Activated CD4-positive, alpha-beta T cell treated with anti-CD3 and anti-CD28 coated beads, Interleukin-2, amount 50 U/mL, for 16 hours (primary cell): ENCODE measurements at regions not wholly inside any gene's neighbourhood (a gene's known extent, or its start where the extent isn't known, plus 50 kb on each side); places are given as distances from the start of the nearest gene placed in this dataset.
A peak's percentile ranks its signal among the peaks of the same experiment; 100 is the strongest.
"Not testable (repeated sequence)": the region's sequence is repeated elsewhere in the genome, so short reads cannot be mapped to it uniquely, and the experiment has no call there.

ENCODE experiments used
- DNase-seq: peaks from one replicate; pipeline ENCODE4 v3.0.0-alpha.2; 2020

DNA sequence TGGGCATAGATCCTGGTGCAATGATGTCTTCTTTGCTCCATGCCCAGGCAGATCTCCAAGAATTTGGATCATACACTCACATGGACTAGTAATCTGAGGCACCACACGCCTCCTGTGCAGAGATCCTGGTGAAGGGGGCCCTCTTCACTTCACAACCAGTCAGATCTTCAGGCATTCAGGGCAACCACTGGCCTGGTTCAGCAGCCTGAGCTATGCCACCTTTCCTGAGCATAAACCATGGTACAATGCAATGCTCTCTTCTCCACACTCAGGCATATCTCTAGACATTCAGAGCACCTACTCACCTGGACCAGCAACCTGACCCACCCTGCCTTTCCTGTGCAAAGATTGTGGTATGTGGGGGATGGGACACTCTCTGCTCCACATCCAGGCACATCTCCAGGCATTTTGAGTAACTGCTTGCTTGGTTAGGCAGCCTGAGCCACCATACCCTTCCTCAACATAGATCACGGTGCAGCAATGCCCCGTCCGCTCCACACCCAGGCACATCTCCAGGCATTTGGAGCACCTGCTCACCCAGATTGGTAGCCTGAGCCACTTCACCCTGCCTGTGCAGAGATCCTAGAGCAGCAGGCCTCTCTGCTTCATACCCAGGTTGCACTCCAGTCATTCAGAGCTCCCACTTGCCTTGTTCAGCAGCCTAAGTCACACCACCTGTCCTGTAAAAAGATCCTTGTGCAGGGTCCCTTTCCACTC is 532.2 kb upstream of the STEAP1 start:
- DNase-seq, result no peak

DNA sequence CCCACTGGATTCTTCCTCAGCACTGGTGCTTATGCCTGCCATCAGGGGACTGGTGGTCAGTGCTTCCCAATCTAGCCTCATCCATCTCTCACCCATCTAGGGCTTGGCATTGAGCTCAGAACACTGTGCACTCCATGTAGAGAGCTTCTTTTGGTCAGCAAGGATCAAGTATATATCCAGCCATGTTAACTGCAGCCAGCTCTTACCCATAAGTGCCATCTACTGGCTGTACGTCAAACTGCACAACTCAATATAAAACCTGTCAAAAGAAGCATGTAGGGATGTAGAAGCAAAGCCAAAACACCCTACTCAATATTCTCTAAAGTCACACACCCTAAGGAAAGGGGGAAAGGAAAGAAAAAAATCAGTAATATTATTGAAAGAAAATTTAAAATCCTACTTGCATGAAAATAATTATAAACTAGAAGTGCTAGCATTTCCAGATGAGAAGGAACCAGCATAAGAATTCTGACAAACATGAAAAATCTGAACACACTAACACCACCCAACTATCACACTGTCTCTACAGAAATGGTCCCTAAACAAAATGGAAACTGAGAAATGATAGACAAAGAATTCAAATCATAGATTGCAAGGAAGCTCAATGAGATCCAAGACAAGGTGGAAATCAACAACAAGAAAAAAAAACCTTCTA is 531.1 kb upstream of the STEAP1 start:
- DNase-seq, result peak; percentile 37

DNA sequence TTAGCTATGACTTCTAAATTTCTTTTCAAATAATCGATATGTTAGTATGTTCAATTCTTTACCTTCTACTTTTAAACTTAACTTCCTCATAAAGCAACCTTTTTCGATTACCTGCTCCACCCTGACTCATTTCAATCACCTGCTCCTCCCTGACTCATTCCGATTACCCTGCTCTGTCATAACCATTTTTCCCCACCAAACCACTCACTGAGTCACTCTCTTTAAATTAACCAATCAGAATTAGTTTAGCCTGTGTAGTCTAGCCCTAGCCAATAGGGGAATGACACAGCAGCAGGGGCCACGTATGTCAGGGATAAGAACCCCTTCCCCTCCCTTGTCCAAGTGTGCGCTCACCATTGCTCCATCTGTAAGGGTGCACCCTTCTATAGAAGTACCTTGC is 530.1 kb upstream of the STEAP1 start:
- peak; percentile 39 for DNase-seq

DNA sequence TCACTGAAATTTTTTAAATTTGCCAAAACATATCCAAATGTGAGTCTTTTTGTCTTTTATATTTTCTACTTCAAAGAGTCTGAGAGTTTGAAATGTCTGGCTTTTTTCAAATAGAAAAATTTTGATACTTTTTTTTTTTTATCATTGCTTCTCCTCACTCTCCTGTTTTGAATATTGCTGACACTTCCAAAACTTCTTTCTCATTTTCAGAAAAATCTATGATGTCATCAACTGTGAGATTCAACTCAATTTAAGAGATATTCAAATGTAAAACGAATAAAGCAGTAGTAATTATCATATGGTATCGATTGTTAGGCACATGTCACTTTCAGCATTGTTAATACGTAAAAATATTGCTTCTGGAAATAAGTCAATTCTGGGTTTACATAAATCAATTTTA is 505.8 kb upstream of the STEAP1 start:
- no peak for DNase-seq

DNA sequence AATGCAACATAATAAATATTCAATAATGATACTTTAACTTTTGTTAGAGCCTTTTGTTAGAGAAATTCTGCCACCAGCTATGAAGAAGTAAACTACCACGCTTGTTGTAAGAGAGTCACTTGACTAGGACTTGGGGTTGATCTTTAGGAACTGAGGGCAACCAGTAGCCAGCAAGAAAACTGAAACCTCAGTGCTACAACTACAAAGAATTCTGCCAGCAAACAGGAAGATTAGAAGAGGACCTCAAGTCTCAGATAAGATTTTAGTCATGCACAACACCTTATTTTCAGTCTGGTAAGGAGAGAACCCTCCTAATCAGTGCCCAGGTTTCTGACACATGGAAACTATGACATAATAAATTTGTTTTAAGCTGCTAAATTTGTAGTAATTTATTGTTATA is 498.3 kb upstream of the STEAP1 start:
- no peak for DNase-seq

DNA sequence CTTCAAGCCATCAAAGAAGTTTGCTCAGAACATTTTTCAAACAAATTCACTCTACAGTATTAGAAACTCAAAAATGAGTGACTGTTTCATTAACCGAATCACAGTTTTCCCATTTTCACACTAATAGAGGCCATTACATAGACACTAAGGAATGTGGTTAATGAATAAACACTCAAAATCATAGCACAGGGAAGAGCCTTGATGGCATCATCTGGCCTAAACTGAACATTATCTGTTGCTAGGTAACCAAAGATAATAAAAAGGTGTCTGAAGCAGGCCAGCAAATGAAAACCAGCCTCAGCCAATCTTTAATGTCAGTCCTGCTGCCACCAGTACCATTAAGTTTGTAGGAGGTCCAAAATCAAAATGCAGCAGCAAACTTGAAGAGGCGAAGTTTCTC is 492.4 kb upstream of the STEAP1 start:
- DNase-seq, result no peak

DNA sequence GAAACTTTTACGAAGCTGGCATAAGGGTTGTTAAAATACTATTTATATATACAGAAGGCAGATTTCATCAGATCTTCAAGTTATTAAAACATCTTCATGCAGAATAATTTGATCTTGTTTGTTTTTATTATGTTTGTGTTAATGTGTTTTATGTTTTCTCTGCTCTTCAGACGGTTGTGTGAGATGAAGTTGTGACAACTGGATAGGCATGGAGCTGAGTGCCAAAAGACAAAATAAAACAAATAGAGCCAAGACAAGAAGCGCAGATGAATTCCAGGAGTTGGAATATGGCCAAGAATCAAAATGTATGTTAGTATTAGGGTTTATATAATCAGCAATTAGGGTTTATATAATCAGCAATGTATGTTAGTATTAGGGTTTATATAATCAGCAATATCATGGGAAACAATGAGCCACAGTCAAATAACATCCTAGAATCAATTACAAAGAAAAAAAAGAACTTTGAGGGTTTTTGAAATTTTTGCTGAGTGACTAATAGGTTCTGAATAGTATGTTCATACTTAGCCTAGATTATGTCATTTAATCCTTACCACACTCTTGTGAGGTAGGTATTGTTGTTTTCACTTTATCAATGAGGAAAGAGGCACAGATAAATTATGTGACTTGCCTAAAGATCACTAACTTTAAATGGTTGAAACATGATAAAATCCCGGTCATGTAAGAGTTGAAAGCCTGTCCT is 488.0 kb upstream of the STEAP1 start:
- no peak for DNase-seq

DNA sequence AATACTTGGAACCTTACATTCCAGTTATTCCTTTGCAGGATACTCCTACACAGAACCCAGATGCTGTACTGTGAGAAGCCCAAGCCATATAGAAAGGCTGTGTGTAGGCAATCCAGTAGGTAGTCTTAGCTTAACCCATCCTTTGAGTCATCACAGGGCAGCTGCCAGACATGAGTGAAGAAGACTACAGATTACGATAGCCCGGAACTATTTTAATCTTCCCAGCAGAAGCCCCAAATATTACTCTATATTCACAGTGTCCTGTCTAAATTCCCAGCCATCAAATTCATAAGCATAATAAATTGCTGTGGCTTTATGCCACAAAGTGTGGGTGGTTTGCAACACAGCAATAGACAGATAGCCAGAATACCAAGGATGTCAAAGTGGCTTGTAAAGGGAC is 474.1 kb upstream of the STEAP1 start:
- DNase-seq, result no peak

DNA sequence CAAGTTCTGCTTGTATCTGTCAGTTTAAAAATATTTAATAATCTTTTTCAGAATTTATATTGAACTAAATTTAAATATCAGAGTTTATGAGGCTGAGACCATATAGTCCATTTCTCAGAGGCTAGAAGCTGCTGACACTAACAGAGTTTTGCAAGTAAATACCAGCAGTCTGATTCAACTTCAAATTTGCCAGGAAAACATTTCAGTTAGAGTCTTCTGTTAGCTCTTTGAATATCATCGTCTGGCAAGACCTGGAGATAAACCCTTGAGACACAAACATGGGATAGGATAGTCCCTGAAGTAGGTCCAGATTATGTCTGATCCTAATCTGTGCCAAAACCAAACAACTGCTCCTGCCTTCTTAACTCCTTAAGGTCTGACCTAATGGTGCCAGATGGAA is 472.8 kb upstream of the STEAP1 start:
- DNase-seq, result no peak

DNA sequence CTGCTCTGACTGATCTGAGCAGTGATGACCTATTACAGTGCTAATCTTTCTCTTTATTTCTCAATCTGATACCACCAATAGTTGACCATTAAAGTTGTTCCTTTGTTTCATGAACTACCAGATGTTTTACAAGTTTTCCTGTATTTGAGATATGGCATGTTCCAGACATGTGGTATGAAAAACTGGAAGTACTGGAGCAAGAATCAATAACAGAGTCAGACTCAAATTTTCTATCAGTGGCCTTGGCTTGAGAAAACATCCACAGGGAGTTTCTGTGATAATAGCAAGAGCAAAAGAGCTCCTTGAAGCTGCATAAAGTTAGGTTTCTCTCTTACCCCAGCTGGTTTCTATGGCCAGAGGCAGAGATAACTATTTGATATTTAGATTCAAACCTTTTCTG is 469.0 kb upstream of the STEAP1 start:
- no peak for DNase-seq

DNA sequence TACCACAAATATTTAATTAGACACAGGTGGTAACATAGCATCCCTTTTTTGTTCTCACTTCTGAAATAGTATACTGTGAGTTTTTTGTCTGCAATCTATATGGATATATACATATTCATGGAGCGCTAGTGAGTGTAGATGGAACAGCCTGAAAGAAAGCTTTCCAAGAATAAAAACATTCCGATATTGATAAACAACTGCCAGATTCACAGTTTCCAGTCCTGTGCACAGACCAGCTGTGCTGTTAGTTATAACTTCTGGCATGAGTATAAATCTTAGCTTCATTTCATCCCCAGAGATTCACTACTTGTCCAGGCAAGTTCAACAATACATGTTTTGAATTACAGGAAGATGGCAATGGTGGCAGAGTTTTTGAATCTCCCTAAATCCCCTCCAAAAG is 467.1 kb upstream of the STEAP1 start:
- no peak for DNase-seq

DNA sequence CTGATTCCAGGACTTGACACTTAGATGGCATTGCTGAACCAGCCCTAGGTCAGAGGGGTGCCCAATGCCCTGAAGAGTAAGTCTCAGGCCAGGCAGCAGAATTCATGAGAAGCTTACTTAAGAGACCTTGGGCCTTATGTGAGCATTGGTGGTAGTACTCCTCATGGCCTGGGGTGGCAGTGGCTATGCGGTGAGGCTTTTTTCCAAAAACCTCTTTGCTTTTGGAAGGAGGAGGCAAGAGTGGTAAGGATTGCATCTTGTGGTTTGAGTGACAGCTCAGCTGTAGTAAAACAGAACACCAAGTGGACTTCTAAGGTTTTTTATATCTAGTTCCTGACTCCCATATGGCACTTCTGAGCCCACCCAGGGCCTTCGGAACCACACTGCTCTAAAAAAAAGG is 459.0 kb upstream of the STEAP1 start:
- DNase-seq, result no peak

DNA sequence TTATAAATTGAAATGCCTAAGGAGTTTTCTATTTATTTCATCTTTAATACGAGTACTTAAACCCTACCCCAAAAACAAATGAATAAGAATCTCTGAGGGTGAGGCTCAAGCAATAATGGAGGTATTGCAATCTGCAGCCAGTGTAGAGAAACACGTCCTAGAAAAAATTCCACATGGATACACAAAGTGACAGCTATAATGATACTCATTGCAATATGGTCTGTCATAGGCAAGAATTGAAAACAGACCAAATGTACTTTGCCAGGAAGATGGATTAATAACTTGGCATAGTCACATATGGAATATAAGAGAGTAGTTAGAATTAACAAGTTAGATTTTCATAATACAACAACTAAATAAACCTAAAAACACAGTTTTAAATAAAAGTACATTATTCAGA is 440.1 kb upstream of the STEAP1 start:
- DNase-seq, result no peak

DNA sequence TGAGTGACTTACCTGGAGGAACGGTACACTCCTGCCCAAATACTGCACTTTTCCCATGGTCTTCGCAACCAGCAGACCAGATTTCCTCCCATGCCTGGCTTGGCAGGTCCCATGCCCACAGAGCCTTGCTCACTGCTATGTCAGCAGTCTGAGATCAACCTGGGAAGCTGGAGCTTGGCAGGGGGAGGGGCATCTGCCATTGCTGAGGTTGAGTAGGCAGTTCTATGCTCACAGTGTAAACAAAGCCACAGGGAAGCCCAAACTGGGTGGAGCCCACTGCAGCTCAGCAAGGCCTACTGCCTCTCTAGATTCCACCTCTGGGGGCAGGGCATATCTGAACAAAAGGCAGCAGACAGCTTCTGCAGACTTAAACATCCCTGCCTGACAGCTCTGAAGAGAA is 435.3 kb upstream of the STEAP1 start:
- DNase-seq, result not testable (repeated sequence)

DNA sequence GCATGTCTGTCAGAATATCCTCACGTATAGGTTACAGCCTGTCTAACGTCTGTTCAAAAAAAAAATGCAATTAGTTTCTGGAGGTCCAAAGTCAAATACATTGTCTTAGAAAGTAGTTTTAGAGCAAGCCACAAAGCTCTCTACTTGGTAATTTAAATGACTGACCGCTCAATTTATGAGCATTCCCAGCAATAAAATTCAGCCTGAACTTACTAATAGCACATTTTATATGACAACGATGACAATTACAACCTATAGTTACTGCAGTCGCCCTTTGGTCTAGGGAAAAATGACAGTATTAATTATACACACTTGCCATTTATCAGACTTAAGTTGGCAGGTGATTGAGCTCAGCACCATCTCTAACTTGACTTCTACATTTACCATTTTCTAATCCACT is 425.8 kb upstream of the STEAP1 start:
- no peak for DNase-seq

DNA sequence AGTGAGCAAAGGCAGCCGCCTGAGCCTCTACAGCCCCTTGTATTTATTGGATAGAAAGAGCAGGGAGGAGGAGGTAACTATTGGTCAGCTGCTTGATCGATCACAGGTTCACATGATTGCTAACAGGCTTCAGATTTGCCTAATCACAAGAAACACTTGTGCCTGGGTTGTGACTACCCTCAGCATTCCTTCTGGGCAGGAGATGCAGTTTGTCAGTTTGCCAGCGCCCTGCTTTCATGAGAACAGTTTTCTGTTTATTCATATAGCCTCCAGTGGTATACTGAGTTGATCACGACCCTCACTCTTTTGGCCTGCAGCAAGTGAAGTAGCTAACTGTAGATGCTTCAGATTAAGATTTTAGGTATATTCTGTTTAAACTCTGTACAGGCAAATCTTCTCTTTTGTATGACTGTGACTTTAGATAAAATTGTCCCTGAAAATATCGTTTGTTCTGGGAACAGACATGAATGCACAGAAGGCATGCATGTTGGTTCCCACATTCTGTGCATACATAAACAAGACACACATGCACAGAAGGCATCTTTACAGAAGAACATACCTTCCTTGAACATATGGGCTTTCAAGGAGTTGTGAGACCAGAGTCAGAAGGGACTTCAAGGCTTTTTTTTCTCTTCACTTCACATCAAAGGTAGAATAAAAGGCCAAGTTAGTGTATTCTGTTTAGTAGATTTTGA is 422.4 kb upstream of the STEAP1 start:
- no peak for DNase-seq

DNA sequence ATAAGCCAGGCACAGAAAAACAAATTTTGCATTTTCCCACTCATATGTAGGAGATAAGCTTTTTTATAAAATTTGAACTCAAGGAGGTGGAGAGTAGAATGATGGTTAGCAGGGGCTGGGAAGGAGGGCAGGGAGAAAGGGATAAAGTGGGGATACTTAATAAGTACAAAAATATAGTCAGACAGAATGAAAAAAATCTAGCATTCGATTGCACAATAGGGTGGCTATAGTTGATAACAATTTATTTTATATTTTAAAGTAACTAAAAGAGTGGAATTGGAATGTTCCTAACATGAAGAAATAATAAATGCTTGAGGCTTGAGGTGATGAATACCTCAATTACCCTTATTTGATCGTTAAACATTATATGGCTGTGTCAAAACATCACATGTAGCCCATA is 415.7 kb upstream of the STEAP1 start:
- no peak for DNase-seq

DNA sequence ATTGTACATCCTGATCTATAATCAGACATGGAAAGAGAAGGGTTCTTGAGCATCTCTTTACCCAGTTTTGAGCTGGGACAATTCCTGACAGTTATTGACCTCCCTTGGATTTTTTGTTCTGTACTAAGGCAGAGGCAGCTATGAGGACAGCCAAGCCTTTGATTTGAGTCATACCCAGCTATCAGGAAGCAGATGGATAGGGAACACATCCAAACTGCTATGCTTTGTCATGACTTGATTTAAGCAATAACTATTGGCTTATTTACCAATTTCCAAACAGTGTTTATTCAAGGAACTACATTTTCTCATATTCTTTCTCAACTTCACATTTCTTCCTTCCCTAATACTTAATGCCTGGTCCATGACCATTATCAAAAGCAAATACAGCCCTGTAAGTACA is 396.4 kb upstream of the STEAP1 start:
- no peak for DNase-seq

DNA sequence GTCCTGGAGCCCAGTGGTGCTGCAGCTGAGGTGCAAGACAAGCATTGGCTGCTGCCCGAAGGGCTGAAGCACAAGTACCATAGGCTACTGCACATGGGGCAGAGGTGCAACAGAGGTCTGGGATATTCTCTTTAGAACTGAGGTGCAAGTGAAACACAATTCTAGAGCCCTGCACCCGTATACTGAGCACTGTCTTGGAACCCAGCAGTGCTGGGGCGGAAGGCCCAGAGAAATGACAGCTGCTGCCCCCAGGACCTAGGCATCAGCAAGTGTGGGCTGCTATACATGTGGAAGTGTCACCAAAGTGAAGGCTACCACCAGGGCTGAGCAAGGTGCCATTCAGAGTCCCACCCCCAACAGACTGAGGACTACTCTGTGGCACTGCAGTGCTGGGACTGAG is 393.6 kb upstream of the STEAP1 start:
- DNase-seq, result no peak

DNA sequence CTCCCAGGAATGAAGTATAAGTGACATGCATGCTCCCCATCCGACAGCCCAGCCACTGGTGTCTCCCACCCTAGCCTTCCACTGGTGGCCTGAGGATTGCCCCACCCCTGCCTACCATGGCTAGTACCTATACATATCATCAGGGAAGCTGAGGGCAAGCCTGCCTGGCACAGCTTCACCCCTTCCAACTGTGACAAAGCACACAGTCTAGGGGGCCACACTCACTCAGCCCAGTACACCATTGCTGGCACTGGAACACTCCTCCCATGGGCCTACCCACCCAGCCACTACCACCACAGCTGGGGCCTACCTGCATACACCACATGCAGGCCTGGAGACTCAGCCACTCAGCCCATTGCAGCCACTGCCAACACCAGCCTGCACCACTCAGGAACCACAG is 393.1 kb upstream of the STEAP1 start:
- no peak for DNase-seq

DNA sequence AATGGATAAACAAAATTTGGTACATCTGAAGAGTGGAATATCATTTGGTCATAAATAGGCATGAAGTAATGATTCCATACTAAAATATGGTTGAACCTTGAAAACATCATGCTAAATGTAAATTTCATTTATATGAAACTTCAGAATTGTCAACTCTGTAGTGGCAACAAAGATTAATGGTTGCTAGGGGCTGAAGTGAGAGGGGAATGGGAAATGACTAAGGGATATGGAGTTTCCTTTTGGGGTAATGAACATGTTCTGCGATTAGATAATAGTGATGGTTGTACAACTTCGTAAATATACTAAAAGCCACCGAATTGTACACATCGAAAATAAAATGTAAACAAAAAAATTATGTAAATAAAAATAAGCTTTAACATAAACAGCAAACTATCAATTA is 384.1 kb upstream of the STEAP1 start:
- no peak for DNase-seq

DNA sequence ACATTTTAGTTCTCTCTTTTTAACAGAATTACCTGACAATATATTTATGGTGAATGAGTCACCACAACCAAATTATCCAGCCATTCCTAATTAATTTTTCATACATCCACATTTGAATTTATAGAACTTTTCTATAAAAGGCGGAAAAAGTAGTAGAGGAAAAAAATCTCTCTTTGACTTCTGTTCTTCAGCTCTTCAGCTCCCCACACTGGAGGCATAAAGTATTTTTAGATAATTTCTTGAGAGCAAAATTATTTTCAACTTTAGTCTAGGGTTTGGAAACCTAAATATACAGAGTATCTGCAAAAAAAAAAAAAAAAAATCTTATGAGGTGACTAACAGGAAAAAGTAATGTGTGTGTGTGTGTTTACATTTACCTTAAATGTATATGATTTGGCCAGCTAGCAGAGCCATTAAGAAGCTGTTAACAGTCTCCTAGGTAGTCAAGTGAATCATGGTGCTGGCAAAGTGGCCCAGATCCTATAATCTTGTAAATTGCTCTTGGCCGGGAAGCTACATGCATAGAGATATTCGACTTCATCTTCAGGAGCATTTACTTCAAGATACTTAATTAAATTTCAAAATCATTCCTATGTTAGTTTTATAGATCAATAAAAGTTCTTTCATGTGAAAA is 383.1 kb upstream of the STEAP1 start:
- DNase-seq, result no peak

DNA sequence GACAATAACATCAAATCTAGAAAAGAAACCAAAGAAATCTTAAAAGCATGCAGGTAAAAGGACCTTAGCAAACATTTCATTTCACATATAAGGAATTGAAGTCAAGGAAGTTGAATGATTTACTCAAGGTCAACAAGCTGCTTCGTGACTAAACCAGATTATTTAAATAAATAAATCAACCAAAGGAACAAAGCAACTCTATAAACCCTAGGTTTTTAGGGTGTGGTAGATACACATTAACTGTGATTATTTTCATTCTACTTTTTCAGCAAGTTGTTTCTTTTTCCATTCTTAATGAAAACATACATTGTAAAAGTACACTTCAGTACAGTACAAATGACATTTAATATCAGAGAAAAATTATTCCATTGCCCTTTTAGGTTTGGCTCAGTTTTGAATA is 382.0 kb upstream of the STEAP1 start:
- no peak for DNase-seq
